IMR-90 (cell line): ENCODE measurements at regions not wholly inside any gene's neighbourhood (a gene's known extent, or its start where the extent isn't known, plus 50 kb on each side); places are given as distances from the start of the nearest gene placed in this dataset.

Experiments
- ATAC-seq: fragments of 200-7000 bp; cut with Tn5 transposase; 2 replicates; pipeline ENCODE4 v1.9.1; 2020; ENCODE audit warnings: low read depth, mild to moderate bottlenecking, moderate library complexity
- BruUV-seq: library from RNA; stranded (reverse); fragments of 400-500 nt; replicated peaks from 2 replicates; lab custom pipeline; 2021; lab: Mats Ljungman, UMichigan
- CTCF ChIA-PET: fragments of 300-600 bp; formaldehyde crosslinking; extraction: SDS; loops from one replicate; lab custom pipeline; 2021; ENCODE audit warnings: antibody characterized with exemption; lab: Yijun Ruan, JAX
- POLR2A ChIA-PET: fragments of 300-600 bp; sonication (Branson Sonifier 250); formaldehyde crosslinking; loops from one replicate; lab custom pipeline; 2022; ENCODE audit warnings: antibody characterized with exemption; ENCODE audit not compliant: unreplicated experiment; lab: Charles Lee
- DNase-seq: peaks from one replicate; pipeline ENCODE4 v3.0.0; 2013
- H2AFZ ChIP-seq: replicated peaks from 2 replicates; pipeline ENCODE3; 2013; ENCODE audit warnings: low read length, mild to moderate bottlenecking; ENCODE audit not compliant: poor library complexity
- H2AK5ac ChIP-seq: 2 replicates; pipeline ENCODE4 v1.6.1; 2013; ENCODE audit warnings: low read depth, low read length, inconsistent platforms
- H2AK9ac ChIP-seq: replicated peaks from 2 replicates; pipeline ENCODE3; 2013; ENCODE audit warnings: mild to moderate bottlenecking, low read depth, low read length, moderate library complexity; ENCODE audit not compliant: poor library complexity
- H2BK120ac ChIP-seq: 2 replicates; pipeline ENCODE4 v1.6.1; 2013; ENCODE audit warnings: low read depth, low read length, inconsistent platforms
- H2BK15ac ChIP-seq: 3 replicates; pipeline ENCODE4 v1.6.1; 2013; ENCODE audit warnings: low read depth, low read length, inconsistent platforms
- H2BK20ac ChIP-seq: 2 replicates; pipeline ENCODE4 v1.6.1; 2013; ENCODE audit warnings: low read depth, mild to moderate bottlenecking, inconsistent platforms, low read length, moderate library complexity
- H2BK5ac ChIP-seq: 2 replicates; pipeline ENCODE4 v1.6.1; 2013; ENCODE audit warnings: mild to moderate bottlenecking, low read depth, low read length, inconsistent platforms; ENCODE audit not compliant: poor library complexity, severe bottlenecking
- H3K14ac ChIP-seq: replicated peaks from 2 replicates; pipeline ENCODE4 v1.6.1; 2013; ENCODE audit warnings: low read depth, low read length, inconsistent platforms
- H3K18ac ChIP-seq: 2 replicates; pipeline ENCODE4 v1.6.1; 2013; ENCODE audit warnings: low read depth, low read length, control low read depth
- H3K23ac ChIP-seq: 2 replicates; pipeline ENCODE4 v1.6.1; 2013; ENCODE audit warnings: low read depth, low read length, inconsistent platforms
- H3K27ac ChIP-seq: 2 replicates; pipeline ENCODE4 v1.5.1; 2013; ENCODE audit warnings: mild to moderate bottlenecking, control low read depth, low read length; ENCODE audit not compliant: insufficient read depth
- H3K27me3 ChIP-seq: 2 replicates; pipeline ENCODE4 v1.6.1; 2013; ENCODE audit warnings: low read length; ENCODE audit not compliant: control insufficient read depth, insufficient read depth
- H3K36me3 ChIP-seq: 2 replicates; pipeline ENCODE4 v1.6.1; 2013; ENCODE audit warnings: low read length, mixed read lengths; ENCODE audit not compliant: control insufficient read depth, insufficient read depth
- H3K4ac ChIP-seq: 2 replicates; pipeline ENCODE4 v1.6.1; 2013; ENCODE audit warnings: low read depth, low read length, inconsistent platforms
- H3K4me1 ChIP-seq: 2 replicates; pipeline ENCODE4 v1.6.1; 2013; ENCODE audit warnings: low read length, mixed read lengths; ENCODE audit not compliant: control insufficient read depth, insufficient read depth
- H3K4me2 ChIP-seq: 2 replicates; pipeline ENCODE4 v1.6.1; 2013; ENCODE audit warnings: low read depth, mild to moderate bottlenecking, control low read depth, low read length, moderate library complexity
- H3K4me3 ChIP-seq: 2 replicates; pipeline ENCODE4 v1.5.1; 2013; ENCODE audit warnings: low read depth, mild to moderate bottlenecking, control low read depth, low read length, moderate library complexity; ENCODE audit not compliant: insufficient read depth
- H3K56ac ChIP-seq: 2 replicates; pipeline ENCODE4 v1.6.1; 2013; ENCODE audit warnings: low read length, inconsistent platforms; ENCODE audit not compliant: insufficient read depth; ENCODE audit errors: extremely low read depth
- H3K79me1 ChIP-seq, 2 experiments: 2 replicates each; pipeline ENCODE4 v1.6.1; 2013; ENCODE audit warnings: low read length in 2 of 2, inconsistent platforms in 1 of 2, low read depth in 1 of 2
- H3K9ac ChIP-seq: 2 replicates; pipeline ENCODE4 v1.6.1; 2013; ENCODE audit warnings: low read depth, low read length, control low read depth
- H3K9me1 ChIP-seq: 2 replicates; pipeline ENCODE4 v1.6.1; 2013; ENCODE audit warnings: low read length, inconsistent platforms; ENCODE audit not compliant: insufficient read depth
- H3K9me3 ChIP-seq: 2 replicates; pipeline ENCODE4 v1.6.1; 2013; ENCODE audit warnings: low read length; ENCODE audit not compliant: control insufficient read depth, insufficient read depth
- H4K20me1 ChIP-seq: 2 replicates; pipeline ENCODE4 v1.6.1; 2013; ENCODE audit warnings: low read length, inconsistent platforms; ENCODE audit not compliant: insufficient read depth
- H4K5ac ChIP-seq: 2 replicates; pipeline ENCODE4 v1.6.1; 2013; ENCODE audit warnings: mild to moderate bottlenecking, low read depth, low read length, control low read depth
- H4K8ac ChIP-seq, 2 experiments: 2 replicates each; pipeline ENCODE4 v1.6.1; 2013; ENCODE audit warnings: low read depth in 2 of 2, low read length in 2 of 2, control low read depth in 1 of 2, inconsistent platforms in 1 of 2
- H4K91ac ChIP-seq: 2 replicates; pipeline ENCODE4 v1.6.1; 2013; ENCODE audit warnings: low read depth, low read length, inconsistent platforms; ENCODE audit not compliant: insufficient read depth
- BHLHE40 ChIP-seq: fragments of 150-350 bp; IDR thresholded peaks from 2 replicates; pipeline ENCODE4 v1.6.1; 2016; ENCODE audit warnings: mild to moderate bottlenecking, low read depth, low read length
- CHD1 ChIP-seq: IDR thresholded peaks from 2 replicates; pipeline ENCODE4 v1.6.1; 2012; ENCODE audit warnings: low read depth, low read length, improper control_type of control experiment
- FOS ChIP-seq: fragments of 150-350 bp; IDR thresholded peaks from 2 replicates; pipeline ENCODE4 v1.6.1; 2016; ENCODE audit warnings: low read depth, low read length
- MAFK ChIP-seq: IDR thresholded peaks from 2 replicates; pipeline ENCODE4 v1.6.1; 2012; ENCODE audit warnings: low read depth, low read length, improper control_type of control experiment
- MAZ ChIP-seq: IDR thresholded peaks from 2 replicates; pipeline ENCODE4 v1.6.1; 2012; ENCODE audit warnings: low read depth, mild to moderate bottlenecking, low read length, improper control_type of control experiment, moderate library complexity, borderline replicate concordance
- MXI1 ChIP-seq: IDR thresholded peaks from 2 replicates; pipeline ENCODE4 v1.6.1; 2012; ENCODE audit warnings: low read depth, mild to moderate bottlenecking, low read length, moderate library complexity, borderline replicate concordance
- NFE2L2 ChIP-seq: fragments of 150-350 bp; IDR thresholded peaks from 2 replicates; pipeline ENCODE4 v1.6.1; 2016; ENCODE audit warnings: low read depth, mild to moderate bottlenecking, low read length
- POLR2A ChIP-seq: IDR thresholded peaks from 2 replicates; pipeline ENCODE4 v1.6.1; 2012; ENCODE audit warnings: mild to moderate bottlenecking, low read depth, low read length
- RAD21 ChIP-seq: IDR thresholded peaks from 2 replicates; pipeline ENCODE4 v1.6.1; 2012; ENCODE audit warnings: low read length, improper control_type of control experiment
- RCOR1 ChIP-seq: IDR thresholded peaks from 2 replicates; pipeline ENCODE4 v1.6.1; 2012; ENCODE audit warnings: mild to moderate bottlenecking, low read length, improper control_type of control experiment; ENCODE audit not compliant: insufficient replicate concordance
- WGBS, 2 experiments: methylation state at CpG; one replicate each; pipeline versions ENCODE4 v1.1.5 to v1.1.7; 2013; ENCODE audit warnings: missing lambda C conversion rate in 2 of 2; ENCODE audit not compliant: insufficient read length in 1 of 2; ENCODE audit errors: extremely low coverage in 2 of 2; 5-methylcytosine and 5-hydroxymethylcytosine counted together
- dilution Hi-C: fragments of 300-500 bp; cut with HindIII; formaldehyde crosslinking; loops from one replicate; pipeline ENCODE4 v1.14.3; 2018; ENCODE audit warnings: low sequenced_read_pairs; ENCODE audit not compliant: unreplicated experiment
- in situ Hi-C: fragments of 300-500 bp; cut with MboI; formaldehyde crosslinking; loops from 3 replicates; pipeline ENCODE4 v1.14.3; 2019; ENCODE audit warnings: low sequenced_read_pairs, inconsistent platforms, mixed read lengths
- intact Hi-C: fragments of 100-400 bp; cut with micrococcal nuclease; formaldehyde crosslinking; loops from 2 replicates; pipeline ENCODE4 v1.10.0; 2022
- TF ChIP-seq, protein P1 (sequence below): fragments of 150-350 bp; IDR thresholded peaks from 2 replicates; pipeline ENCODE4 v1.6.1; 2017; ENCODE audit warnings: mild to moderate bottlenecking, antibody characterized with exemption, low read length, low read depth
- TF ChIP-seq, protein P2 (sequence below): fragments of 150-350 bp; IDR thresholded peaks from 2 replicates; pipeline ENCODE4 v1.6.1; 2016; ENCODE audit warnings: low read depth, mild to moderate bottlenecking, low read length, moderate library complexity, borderline replicate concordance

DNA sequence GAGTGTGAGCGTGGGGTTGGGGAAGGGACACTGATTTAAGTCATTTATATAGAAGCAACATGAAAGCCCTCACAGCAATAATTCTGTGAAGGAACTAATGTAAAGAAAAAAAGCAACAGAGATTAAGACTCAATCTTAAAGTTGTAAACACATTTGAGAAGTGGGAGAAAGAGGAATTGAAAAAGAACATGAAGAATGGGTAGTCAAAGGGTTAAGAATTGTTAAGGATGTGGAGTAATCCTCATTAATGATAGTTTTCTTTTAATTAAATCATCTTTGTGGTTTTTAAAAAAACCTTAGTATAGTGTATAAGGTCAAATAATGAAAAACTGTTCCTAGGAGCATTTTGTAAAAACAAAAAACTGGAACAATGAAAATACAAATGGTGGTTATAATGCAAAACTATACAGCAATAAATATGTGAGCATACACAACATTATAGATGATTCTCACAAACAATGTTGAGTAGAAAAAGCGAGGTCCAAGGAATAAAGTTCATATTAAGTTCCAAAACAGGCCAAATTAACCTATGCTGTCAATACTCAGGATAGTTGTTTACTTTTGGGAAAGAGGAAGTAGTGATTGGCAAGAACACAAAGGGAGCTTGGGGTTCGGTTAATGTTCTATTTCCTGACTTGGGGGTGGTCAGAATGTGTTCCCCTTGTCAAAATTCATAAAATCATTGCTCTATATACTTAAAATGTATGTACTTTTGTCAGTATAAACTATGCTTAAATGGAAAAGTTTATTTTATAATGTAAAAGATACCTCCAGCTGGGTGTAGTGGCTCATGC is 120.4 kb upstream of the ATF7IP start:
- Histone ChIP-seq H3K9me1 (no peaks in the 10 kb centered on the region), H3K79me1 (no peaks in the 10 kb centered on the region), H3K4me1 (no peaks in the 10 kb centered on the region), H2AK5ac (no peak overlapping the region), H3K23ac (no peak overlapping the region), H2BK120ac (no peak overlapping the region), H3K18ac (no peak overlapping the region), H3K27ac (no peak overlapping the region), H3K4me2 (no peak overlapping the region), H3K56ac (no peak overlapping the region), H3K27me3 (no peaks in the 10 kb centered on the region), H3K9me3 (peaks cover 5% of the 10 kb centered on the region), H2BK5ac (no peak overlapping the region), H2BK20ac (no peak overlapping the region), H4K8ac (no peak overlapping the region), H4K20me1 (no peaks in the 10 kb centered on the region), H4K91ac (no peak overlapping the region), H3K9ac (no peak overlapping the region), H3K4me3 (no peak overlapping the region), H3K4ac (no peak overlapping the region), H3K14ac (no peak overlapping the region), H3K36me3 (no peaks in the 10 kb centered on the region), H2BK15ac (no peak overlapping the region), H2AFZ (no peak overlapping the region), H4K5ac (no peak overlapping the region), H2AK9ac (no peak overlapping the region)
- in situ Hi-C loops: loop anchor here (25.0 kb wide), 1 partner anchor 742 kb away; no protein-coding TSS in a partner anchor
- dilution Hi-C loops: no loop called here
- DNase-seq: no peak
- intact Hi-C loops: no loop called here
- WGBS, 2 experiments: no CpG with 5 or more reads among the region's 3 CpGs
- CTCF ChIA-PET: no interaction called here
- ATAC-seq: no peak
- TF ChIP-seq MAZ (no peak), BHLHE40 (no peak), NFE2L2 (no peak), POLR2A (no peak), RCOR1 (no peak), MXI1 (no peak), RAD21 (no peak), FOS (no peak), CHD1 (no peak), MAFK (no peak)
- TF ChIP-seq, protein P1, sequence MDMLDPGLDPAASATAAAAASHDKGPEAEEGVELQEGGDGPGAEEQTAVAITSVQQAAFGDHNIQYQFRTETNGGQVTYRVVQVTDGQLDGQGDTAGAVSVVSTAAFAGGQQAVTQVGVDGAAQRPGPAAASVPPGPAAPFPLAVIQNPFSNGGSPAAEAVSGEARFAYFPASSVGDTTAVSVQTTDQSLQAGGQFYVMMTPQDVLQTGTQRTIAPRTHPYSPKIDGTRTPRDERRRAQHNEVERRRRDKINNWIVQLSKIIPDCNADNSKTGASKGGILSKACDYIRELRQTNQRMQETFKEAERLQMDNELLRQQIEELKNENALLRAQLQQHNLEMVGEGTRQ: no peak
- TF ChIP-seq, protein P2, sequence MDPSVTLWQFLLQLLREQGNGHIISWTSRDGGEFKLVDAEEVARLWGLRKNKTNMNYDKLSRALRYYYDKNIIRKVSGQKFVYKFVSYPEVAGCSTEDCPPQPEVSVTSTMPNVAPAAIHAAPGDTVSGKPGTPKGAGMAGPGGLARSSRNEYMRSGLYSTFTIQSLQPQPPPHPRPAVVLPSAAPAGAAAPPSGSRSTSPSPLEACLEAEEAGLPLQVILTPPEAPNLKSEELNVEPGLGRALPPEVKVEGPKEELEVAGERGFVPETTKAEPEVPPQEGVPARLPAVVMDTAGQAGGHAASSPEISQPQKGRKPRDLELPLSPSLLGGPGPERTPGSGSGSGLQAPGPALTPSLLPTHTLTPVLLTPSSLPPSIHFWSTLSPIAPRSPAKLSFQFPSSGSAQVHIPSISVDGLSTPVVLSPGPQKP: no peak
- no TSS peak for BruUV-seq
- POLR2A ChIA-PET: no interaction called here
